Choroid plexus epithelial cell (primary cell): ENCODE measurements at regions not wholly inside any gene's neighbourhood (a gene's known extent, or its start where the extent isn't known, plus 50 kb on each side); places are given as distances from the start of the nearest gene placed in this dataset.
A peak's percentile ranks its signal among the peaks of the same experiment; 100 is the strongest.

ENCODE experiments used
- DNase-seq: peaks from one replicate; pipeline ENCODE4 v3.0.0-alpha.2; 2010; ENCODE audit warnings: low read depth
- H3K4me3 ChIP-seq: 2 replicates; pipeline ENCODE4 v1.5.1; 2011; ENCODE audit warnings: low read depth, mild to moderate bottlenecking, control low read depth, low read length, moderate library complexity
- TF ChIP-seq, protein P1 (sequence below): conservative IDR thresholded peaks from 2 replicates; pipeline ENCODE4 v1.5.1; 2011; ENCODE audit warnings: low read depth, mild to moderate bottlenecking, control low read depth, inconsistent platforms, low read length, moderate library complexity

DNA sequence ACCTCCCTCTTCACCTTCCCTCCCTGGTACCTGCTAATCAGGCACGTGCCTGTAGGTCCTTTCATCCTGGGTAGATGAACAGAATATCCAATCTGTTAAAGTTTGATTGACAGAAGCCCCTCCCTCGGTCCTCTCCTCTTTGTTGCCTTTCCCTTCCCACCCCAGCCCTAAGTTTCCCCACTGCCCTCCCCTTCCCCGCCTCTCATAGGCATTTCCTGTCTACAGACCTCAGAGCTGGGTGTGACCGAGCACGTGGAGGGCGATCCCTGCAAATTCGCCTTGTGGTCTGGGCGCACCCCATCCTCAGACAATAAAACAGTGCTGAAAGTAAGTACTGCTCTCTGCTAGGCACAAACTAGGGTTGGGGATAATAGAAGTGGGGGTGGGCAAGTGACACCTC, 239.2 kb upstream of the UMPS start:
- H3K4me3 ChIP-seq: no peak overlapping the region
- TF ChIP-seq, protein P1, sequence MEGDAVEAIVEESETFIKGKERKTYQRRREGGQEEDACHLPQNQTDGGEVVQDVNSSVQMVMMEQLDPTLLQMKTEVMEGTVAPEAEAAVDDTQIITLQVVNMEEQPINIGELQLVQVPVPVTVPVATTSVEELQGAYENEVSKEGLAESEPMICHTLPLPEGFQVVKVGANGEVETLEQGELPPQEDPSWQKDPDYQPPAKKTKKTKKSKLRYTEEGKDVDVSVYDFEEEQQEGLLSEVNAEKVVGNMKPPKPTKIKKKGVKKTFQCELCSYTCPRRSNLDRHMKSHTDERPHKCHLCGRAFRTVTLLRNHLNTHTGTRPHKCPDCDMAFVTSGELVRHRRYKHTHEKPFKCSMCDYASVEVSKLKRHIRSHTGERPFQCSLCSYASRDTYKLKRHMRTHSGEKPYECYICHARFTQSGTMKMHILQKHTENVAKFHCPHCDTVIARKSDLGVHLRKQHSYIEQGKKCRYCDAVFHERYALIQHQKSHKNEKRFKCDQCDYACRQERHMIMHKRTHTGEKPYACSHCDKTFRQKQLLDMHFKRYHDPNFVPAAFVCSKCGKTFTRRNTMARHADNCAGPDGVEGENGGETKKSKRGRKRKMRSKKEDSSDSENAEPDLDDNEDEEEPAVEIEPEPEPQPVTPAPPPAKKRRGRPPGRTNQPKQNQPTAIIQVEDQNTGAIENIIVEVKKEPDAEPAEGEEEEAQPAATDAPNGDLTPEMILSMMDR: no peak
- no peak for DNase-seq

DNA sequence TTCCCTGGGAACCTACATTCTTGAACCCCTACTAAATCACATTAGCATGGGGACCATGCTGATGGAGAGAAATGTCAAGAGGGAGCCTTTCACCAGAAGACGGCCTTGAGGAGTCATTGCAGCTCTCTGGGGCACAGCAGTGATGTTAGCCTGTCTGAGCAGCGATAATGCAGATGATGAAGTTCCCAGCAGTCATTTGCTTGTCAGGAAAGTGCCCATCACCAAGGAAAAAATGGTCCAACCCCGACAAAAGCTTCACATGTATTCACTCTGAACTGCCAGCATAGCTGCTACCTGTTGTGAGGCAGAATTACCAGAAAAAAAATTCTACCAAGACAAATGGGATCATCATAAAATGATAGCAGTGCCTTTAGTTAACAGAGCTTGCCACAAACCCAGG, 238.4 kb upstream of the UMPS start:
- no peak for DNase-seq
- TF ChIP-seq, protein P1: no peak
- no peak overlapping the region for H3K4me3 ChIP-seq

DNA sequence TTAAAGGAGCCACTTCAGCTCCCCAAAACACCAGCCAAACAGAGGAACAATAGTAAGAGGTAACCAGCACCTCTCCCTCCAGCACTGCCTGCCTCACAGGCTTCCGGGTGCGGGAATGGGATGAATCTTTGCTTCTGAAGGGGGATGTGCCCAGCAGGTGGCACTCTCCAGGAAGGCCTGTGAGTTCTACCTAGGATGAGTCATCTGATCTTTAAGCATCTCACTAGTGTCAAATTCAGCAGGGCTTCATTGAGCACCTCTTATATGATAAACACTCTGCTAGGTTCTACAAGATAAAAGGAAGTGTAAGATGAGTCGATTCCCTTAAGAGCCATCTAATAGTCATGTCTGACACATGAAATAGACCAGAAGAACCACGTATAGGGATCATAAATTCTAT, 237.4 kb upstream of the UMPS start:
- DNase-seq: peak; percentile 27
- TF ChIP-seq, protein P1: peak; percentile 33
- no peak overlapping the region for H3K4me3 ChIP-seq

DNA sequence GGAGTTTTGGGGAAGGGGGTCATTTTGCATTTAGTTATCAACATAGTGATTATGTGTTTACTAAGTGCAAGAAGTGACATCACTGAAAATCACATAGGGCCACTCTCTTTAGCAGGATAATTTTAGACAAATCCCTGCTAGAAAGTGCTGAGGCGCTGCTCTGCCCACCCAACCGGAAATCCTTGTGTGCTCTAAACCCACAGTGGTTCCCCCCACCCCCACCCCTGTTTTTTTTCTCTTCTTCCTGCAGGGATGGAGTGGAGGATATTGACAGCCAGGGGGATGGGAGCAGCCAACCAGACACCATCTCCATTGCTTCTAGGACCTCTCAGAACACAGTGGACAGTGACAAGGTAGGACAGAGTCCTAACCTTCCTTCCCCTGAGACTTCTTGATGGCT, 234.2 kb upstream of the UMPS start:
- no peak overlapping the region for H3K4me3 ChIP-seq

DNA sequence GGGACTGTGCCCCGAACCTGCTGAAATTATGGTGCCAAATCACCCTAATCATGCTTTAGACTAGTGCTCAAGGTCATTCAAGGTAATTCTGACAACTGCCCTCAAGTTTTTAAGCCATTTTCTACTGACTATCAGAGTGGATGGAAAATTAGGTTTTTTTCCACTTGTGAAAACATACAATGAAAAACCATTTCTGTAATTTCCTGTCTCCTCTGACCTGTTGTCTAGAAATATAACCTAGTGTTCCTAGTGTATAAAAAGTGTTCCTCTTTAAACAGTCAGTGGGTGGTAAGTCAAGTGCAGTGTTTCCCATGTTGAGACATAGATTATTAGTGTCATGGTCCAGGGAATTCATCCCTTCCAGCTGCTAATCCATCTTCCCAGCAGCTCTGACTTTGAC, 232.8 kb upstream of the UMPS start:
- TF ChIP-seq, protein P1: no peak
- no peak overlapping the region for H3K4me3 ChIP-seq
- DNase-seq: no peak

More for the DNA sequence above, 234.2 kb upstream of the UMPS start:
- TF ChIP-seq, protein P1: no peak
- no peak for DNase-seq

DNA sequence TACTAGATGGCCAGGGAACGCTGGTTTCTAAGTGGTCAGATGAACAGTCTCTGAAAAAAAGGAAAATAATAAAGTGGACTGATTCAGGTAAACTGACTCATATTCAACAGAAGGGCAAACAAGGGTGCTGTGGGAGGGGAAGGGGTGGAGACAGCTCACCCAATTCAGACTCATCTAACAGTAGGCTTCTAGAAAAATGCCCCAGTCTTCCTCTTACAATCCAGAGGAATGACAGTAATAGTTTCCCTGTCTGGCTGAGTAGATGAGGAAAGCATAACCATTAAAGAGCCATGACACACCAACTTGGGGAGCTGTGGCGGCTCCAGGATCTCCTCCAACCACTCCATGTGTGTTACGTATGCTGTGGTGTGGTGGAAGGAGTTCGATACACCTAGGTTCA, 231.4 kb upstream of the UMPS start:
- no peak for DNase-seq
- no peak overlapping the region for H3K4me3 ChIP-seq
- TF ChIP-seq, protein P1: no peak

DNA sequence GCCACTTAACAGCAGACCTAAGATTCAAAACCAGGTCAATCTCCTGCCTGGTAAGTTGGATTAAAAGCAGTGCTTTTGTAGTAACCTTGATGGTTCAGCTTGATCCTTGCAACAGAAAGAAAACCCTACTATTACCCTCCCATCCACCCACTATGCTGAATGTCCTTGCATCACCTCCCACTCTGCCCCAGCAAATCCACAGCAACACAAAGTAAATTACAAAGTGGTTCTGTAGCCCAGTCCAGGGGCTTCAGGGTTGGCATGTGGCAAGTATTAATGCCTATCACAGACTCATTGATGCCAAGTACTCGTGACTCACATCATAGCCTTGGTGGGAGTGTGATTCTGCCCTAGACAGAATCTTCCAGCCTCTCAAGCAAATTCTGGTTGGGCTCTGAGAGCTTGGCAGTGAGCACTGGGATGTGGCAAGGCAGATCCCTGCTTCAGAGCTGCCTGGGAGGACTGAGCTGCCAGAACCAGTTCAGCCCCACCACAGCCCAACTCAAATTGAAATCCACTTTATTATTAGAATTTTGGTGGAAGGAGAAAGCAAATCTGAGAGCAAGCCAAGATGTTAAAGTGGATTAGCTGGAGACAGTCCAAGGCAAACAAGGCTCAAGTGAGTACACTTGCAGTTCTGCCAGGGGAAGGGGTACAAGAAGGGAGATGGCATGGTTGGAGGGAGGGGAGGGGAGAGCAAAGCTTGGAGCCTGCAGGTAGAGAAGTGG, 225.8 kb upstream of the UMPS start:
- DNase-seq: peak; percentile 7

More for the DNA sequence above, 225.8 kb upstream of the UMPS start:
- H3K4me3 ChIP-seq: no peak overlapping the region
- TF ChIP-seq, protein P1: no peak
